ENCODE measurements at regions not wholly inside any gene's neighbourhood (a gene's known extent, or its start where the extent isn't known, plus 50 kb on each side); places are given as distances from the start of the nearest gene placed in this dataset.

- TF ChIP-seq ZFX (IDR thresholded peaks at IDR 0.05) (no peak), CTCF (IDR thresholded peaks at IDR 0.05 in 2 of 3, conservative IDR thresholded peaks at IDR 0.05 in 1 of 3; ENCODE audit: borderline replicate concordance in 1 of 3, insufficient read depth in 1 of 3, low read depth in 2 of 3, low read length in 2 of 3) (peak in 1 of 3 experiments; percentile 14; a peak in 3 of 6 replicates), EZH2phosphoT487 (IDR thresholded peaks at IDR 0.05; ENCODE audit: borderline replicate concordance) (no peak), REST (IDR thresholded peaks at IDR 0.05; ENCODE audit: low read depth) (no peak), JUND (IDR thresholded peaks at IDR 0.05) (peak; percentile 65), ATF3 (IDR thresholded peaks at IDR 0.05) (no peak), RAD21 (IDR thresholded peaks at IDR 0.05; ENCODE audit: low read depth) (peak; percentile 29; the same call in 1 of the 2 replicates), POLR2AphosphoS5 (IDR thresholded peaks at IDR 0.05; ENCODE audit: low read depth, low read length) (peak; percentile 18; the same call in 1 of the 2 replicates)
These were observed 123.0 kb upstream of the SLC39A10 start for GRCh38 chr2:195533771-195534642.

Data from HCT116 (cell line).